ENCODE measurements at regions not wholly inside any gene's neighbourhood (a gene's known extent, or its start where the extent isn't known, plus 50 kb on each side); places are given as distances from the start of the nearest gene placed in this dataset.
A peak's percentile ranks its signal among the peaks of the same experiment; 100 is the strongest.

DNA sequence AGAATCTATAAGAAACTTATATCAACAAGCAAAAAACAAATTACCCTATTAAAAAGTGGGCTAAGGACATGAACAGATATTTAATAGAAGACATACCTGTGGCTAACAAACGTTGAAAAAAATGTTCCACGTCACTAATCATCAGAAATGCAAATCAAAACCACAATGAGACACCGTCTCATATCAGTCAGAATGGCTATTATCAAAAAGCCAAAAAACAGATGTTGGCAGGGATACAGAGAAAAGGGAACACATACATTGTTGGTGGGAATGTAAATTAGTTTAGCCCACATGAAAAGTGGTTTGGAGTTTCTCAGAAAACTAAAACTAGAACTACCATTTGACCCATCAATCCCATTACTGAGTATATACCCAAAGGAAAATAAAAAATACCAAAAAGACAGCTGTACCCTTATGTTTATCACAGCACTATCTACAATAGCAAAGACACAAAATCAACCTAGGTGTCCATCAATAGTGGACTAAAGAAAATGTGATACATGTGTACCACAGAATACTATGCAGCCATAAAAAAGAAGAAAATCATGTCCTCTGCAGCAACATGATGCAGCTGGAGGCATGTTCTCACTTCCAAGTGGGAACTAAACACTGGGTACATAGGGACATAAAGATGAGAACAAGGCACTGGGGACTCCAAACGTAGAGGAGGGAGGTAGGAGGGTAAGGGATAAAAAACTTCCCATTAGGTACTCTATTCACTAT lies 83.8 kb upstream of the TMEM168 start:
- H3K4me1 Mint-ChIP-seq (ENCODE audit: low read depth) = peaks cover 16% of the 10 kb centered on the region
- H3K36me3 Mint-ChIP-seq (ENCODE audit: low read depth) = peaks cover 12% of the 10 kb centered on the region
- DNase-seq = no peak
- intact Hi-C loops (cut with micrococcal nuclease) = no loop called here
- CTCF ChIA-PET = no interaction called here
- H3K4me3 Mint-ChIP-seq = no peak overlapping the region
- no peaks in the 10 kb centered on the region for H3K27me3 Mint-ChIP-seq (ENCODE audit: low read depth)
- no peak overlapping the region for H3K27ac Mint-ChIP-seq
- H3K9me3 Mint-ChIP-seq = no peaks in the 10 kb centered on the region

DNA sequence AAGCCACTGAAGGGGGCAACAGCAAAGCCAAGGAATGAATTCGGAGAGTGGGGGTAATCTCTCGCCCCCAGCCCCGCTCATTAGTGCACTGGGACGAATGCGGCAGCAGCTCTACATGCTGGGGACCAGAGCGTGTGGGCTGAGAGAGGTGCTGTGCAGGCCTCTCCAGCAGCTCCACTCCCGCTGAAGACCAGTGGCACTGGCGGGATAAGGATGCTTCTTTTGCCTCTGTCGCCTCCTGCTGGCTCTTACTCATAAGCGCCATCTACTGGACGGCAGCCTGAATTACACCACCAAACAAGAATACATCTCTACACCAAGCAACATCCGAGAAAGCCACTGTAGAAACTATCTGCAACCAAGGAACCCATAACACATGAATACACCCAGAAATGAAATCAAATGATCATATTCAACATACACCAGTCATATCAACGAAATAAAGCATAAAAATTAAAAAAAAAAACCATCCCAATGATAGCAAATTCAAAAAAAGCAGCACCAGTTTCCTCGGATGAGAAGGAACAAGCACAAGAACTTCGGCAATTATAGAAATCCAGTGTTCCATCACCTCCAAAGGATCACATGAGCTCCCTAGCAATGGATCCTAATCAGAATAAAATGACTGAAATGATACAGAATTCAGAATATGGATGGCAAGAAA lies 79.0 kb upstream of the TMEM168 start:
- peaks cover 4% of the 10 kb centered on the region for H3K36me3 Mint-ChIP-seq (ENCODE audit: low read depth)
- DNase-seq = peak; percentile 70
- no peak overlapping the region for H3K4me3 Mint-ChIP-seq
- no peaks in the 10 kb centered on the region for H3K9me3 Mint-ChIP-seq
- H3K27ac Mint-ChIP-seq = no peak overlapping the region
- peaks cover 14% of the 10 kb centered on the region for H3K4me1 Mint-ChIP-seq (ENCODE audit: low read depth)
- CTCF ChIA-PET = interaction anchor here (0.6 to 1.9 kb wide), 8 partner anchors 9 to 970 kb away, joined by 3 to 8 read pairs (median 4); no protein-coding TSS in a partner anchor
- intact Hi-C loops (cut with micrococcal nuclease) = loop anchor here (1.0 to 5.0 kb wide), 3 partner anchors 77 to 319 kb away; partner anchors contain the start of gene TMEM168
- H3K27me3 Mint-ChIP-seq (ENCODE audit: low read depth) = no peaks in the 10 kb centered on the region

DNA sequence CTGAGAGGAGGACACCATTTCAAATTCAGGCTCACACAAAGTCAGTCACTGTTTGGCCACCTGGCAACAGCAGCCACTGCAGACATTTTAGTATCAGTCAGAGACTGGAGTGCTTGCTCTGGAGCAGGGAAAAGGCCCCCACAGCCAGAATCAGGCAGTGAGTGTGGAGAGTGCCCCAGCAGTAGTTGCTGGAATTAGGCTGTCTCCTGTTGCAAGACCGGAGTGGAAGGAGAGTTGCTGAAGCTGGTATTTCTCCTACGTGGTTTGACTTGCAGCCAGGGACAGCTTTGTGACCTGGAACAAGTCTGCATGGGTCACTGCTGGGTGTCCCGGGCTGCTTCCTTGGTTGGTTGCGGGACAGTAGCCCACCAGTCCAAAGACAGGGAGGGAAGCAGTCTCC lies 78.4 kb upstream of the TMEM168 start:
- H3K27ac Mint-ChIP-seq = no peak overlapping the region
- intact Hi-C loops (cut with micrococcal nuclease) = loop anchor here (1.0 to 5.0 kb wide), 3 partner anchors 76 to 318 kb away; partner anchors contain the start of gene TMEM168
- H3K9me3 Mint-ChIP-seq = no peaks in the 10 kb centered on the region
- DNase-seq = no peak
- H3K27me3 Mint-ChIP-seq (ENCODE audit: low read depth) = no peaks in the 10 kb centered on the region
- H3K4me3 Mint-ChIP-seq = no peak overlapping the region
- peaks cover 12% of the 10 kb centered on the region for H3K4me1 Mint-ChIP-seq (ENCODE audit: low read depth)
- CTCF ChIA-PET = interaction anchor here (0.7 to 1.9 kb wide), 3 partner anchors 9 to 15 kb away, joined by 3 to 8 read pairs (median 5); no protein-coding TSS in a partner anchor
- peaks cover 7% of the 10 kb centered on the region for H3K36me3 Mint-ChIP-seq (ENCODE audit: low read depth)

DNA sequence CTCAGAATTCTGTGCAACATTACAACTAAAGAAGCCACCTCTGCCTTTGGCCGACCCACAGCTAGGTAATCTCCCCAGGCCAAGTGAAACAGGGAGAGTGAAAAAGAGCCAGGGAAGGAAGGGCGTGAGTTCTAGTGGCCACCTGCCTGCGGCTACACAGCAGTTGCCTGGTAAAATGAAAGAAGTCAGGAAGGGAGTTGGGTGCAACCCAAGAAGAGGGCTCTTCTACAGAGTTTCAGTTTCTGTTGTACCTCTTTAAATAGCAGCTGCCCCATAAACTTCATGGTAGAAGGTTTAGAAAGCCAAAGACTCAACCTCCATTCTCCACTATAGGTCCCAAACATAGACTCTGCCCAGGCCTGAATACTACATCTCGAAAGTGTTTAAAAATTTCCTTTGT lies 76.2 kb upstream of the TMEM168 start:
- CTCF ChIA-PET = interaction anchor here (0.7 to 1.2 kb wide), 2 partner anchors 33 to 49 kb away, joined by 3 read pairs; no protein-coding TSS in a partner anchor
- H3K36me3 Mint-ChIP-seq (ENCODE audit: low read depth) = peaks cover 13% of the 10 kb centered on the region
- DNase-seq = no peak
- H3K4me1 Mint-ChIP-seq (ENCODE audit: low read depth) = no peaks in the 10 kb centered on the region
- H3K27me3 Mint-ChIP-seq (ENCODE audit: low read depth) = no peaks in the 10 kb centered on the region
- intact Hi-C loops (cut with micrococcal nuclease) = loop anchor here (5.0 kb wide), 2 partner anchors 74 to 294 kb away; partner anchors contain the start of gene TMEM168
- peaks cover 5% of the 10 kb centered on the region for H3K9me3 Mint-ChIP-seq
- no peak overlapping the region for H3K27ac Mint-ChIP-seq
- H3K4me3 Mint-ChIP-seq = no peak overlapping the region

DNA sequence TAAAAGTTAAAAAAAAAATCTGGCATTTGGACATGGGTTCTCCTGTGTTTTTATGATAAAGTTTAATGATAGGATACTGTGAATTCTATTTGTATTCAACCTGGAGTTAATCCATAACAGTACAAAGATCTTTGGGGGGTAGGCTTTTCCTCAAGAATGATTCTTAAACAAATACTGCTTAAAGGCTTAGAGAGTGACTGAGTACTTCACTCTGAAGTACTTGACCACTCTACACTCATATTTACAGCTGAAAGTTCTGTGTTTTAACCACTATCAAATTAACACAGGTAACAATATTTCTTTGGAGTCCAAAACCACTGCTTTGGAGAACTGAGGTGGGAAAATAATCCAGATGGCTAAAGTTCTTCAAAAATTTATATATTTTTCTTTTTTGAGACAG lies 74.2 kb upstream of the TMEM168 start:
- intact Hi-C loops (cut with micrococcal nuclease) = no loop called here
- Mint-ChIP-seq H3K27me3 (ENCODE audit: low read depth) (no peaks in the 10 kb centered on the region), H3K9me3 (peaks cover 5% of the 10 kb centered on the region), H3K27ac (no peak overlapping the region), H3K36me3 (ENCODE audit: low read depth) (peaks cover 18% of the 10 kb centered on the region), H3K4me1 (ENCODE audit: low read depth) (no peaks in the 10 kb centered on the region), H3K4me3 (no peak overlapping the region)
- no peak for DNase-seq
- CTCF ChIA-PET = no interaction called here

DNA sequence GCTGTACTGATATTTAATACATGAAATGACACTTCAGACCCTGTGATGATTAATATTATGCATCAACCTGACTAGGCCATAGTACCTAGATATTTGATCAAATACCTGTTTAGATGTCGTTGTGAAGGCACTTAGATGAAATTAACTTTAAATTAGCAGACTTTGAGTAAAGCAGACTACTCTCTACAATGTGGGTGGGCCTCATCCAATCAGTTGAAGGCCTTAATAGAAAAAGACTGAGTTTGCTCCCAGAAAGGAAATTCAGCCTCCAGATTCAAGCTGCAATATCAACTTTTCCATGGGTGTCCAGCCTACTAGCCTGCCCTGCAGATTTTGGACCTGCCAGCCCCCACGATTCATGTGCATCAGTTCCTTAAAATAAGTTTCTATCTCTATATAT lies 68.6 kb upstream of the TMEM168 start:
- no peaks in the 10 kb centered on the region for H3K4me1 Mint-ChIP-seq (ENCODE audit: low read depth)
- H3K9me3 Mint-ChIP-seq = peaks cover 5% of the 10 kb centered on the region
- intact Hi-C loops (cut with micrococcal nuclease) = no loop called here
- DNase-seq = no peak
- CTCF ChIA-PET = interaction anchor here (2.0 kb wide), 1 partner anchor 10 kb away, joined by 8 read pairs; no protein-coding TSS in a partner anchor
- H3K4me3 Mint-ChIP-seq = no peak overlapping the region
- peaks cover 18% of the 10 kb centered on the region for H3K36me3 Mint-ChIP-seq (ENCODE audit: low read depth)
- H3K27me3 Mint-ChIP-seq (ENCODE audit: low read depth) = no peaks in the 10 kb centered on the region
- no peak overlapping the region for H3K27ac Mint-ChIP-seq

DNA sequence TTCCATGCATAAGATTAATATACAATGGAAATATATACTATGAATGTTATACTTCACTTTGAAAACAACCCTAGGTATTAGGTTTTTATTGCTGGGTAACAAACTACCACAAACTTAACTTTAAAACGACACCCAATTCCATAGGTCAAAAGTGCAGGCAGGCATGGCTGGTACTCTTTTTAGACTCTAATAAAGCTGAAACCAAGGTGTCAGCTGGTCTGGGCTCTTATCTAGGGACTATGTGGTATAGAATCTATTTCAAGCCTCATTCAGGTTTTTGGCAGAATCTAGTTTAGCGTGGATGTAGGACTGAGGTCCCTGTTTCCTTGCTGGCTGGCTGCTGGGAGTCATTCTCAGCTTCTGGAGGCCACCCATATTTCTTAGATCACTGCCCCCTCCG lies 65.0 kb upstream of the TMEM168 start:
- Mint-ChIP-seq H3K27ac (no peak overlapping the region), H3K4me3 (no peak overlapping the region), H3K9me3 (no peaks in the 10 kb centered on the region), H3K4me1 (ENCODE audit: low read depth) (no peaks in the 10 kb centered on the region), H3K27me3 (ENCODE audit: low read depth) (no peaks in the 10 kb centered on the region), H3K36me3 (ENCODE audit: low read depth) (peaks cover 17% of the 10 kb centered on the region)
- intact Hi-C loops (cut with micrococcal nuclease) = no loop called here
- CTCF ChIA-PET = no interaction called here
- DNase-seq = no peak

DNA sequence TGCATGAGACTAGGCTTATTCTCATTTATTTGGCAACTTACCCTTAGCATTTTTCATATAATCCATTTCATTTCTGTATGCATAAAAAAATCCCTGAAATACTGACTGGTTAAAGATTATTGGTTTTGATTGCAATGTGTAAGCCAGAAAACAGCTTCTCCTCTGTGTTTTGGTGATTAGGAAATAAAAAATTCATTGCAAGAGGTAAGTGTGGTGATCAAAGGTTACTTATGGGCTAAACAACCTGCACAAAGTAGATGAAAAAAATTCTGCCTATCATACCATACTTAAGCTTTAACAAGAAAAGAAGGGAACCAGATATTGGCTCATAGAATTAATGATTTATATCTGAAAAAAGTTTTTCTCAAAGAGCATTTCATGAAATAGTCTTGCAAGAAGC lies 64.0 kb upstream of the TMEM168 start:
- Mint-ChIP-seq H3K4me1 (ENCODE audit: low read depth) (no peaks in the 10 kb centered on the region), H3K27me3 (ENCODE audit: low read depth) (no peaks in the 10 kb centered on the region), H3K9me3 (no peaks in the 10 kb centered on the region), H3K36me3 (ENCODE audit: low read depth) (peaks cover 20% of the 10 kb centered on the region), H3K27ac (no peak overlapping the region), H3K4me3 (no peak overlapping the region)
- DNase-seq = no peak
- intact Hi-C loops (cut with micrococcal nuclease) = no loop called here
- CTCF ChIA-PET = no interaction called here

DNA sequence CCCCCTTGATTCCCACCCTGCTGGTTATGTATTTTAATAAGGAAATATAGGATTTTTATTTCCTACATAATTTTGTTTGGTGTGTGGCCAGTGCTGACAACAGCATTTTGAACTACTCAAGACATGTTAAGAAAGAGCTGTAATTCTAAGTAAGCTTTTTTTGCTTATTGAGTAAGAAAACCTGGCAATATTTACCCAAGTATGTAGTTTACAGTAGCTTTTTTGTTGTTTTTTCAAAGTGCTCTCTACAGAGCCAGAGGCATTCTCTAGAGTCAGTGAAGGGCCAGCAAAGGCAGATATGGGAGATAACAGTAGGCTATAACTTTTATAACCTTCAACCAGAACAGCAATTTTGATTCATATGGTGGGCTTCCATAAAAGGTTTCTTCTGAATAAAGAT lies 63.2 kb upstream of the TMEM168 start:
- no peak for DNase-seq
- Mint-ChIP-seq H3K9me3 (no peaks in the 10 kb centered on the region), H3K27me3 (ENCODE audit: low read depth) (no peaks in the 10 kb centered on the region), H3K4me3 (no peak overlapping the region), H3K4me1 (ENCODE audit: low read depth) (no peaks in the 10 kb centered on the region), H3K27ac (no peak overlapping the region), H3K36me3 (ENCODE audit: low read depth) (peaks cover 20% of the 10 kb centered on the region)
- CTCF ChIA-PET = interaction anchor here (1.2 kb wide), 1 partner anchor 15 kb away, joined by 5 read pairs; no protein-coding TSS in a partner anchor
- intact Hi-C loops (cut with micrococcal nuclease) = no loop called here

DNA sequence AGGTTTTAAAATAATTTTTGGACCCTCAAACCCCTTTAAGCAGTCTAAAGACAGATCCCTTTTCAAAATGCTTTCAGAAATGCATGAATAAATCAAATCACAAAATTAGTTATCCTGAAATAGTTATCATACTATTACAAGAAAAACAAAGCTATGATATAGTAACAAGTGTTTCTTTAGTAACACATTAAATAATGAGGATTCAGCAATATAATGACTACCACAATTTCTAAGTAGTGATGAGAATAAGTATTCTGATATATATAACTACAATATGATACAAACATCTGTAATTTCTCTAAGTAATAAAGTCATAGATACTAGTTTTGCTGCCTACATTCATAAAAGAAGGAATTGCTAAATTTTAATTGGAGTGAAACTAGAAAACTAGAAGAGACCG lies 53.0 kb upstream of the TMEM168 start:
- H3K27me3 Mint-ChIP-seq (ENCODE audit: low read depth) = no peaks in the 10 kb centered on the region
- peaks cover 8% of the 10 kb centered on the region for H3K4me1 Mint-ChIP-seq (ENCODE audit: low read depth)
- no peak overlapping the region for H3K4me3 Mint-ChIP-seq
- H3K9me3 Mint-ChIP-seq = no peaks in the 10 kb centered on the region
- no peak overlapping the region for H3K27ac Mint-ChIP-seq
- intact Hi-C loops (cut with micrococcal nuclease) = no loop called here
- no peak for DNase-seq
- H3K36me3 Mint-ChIP-seq (ENCODE audit: low read depth) = peaks cover 30% of the 10 kb centered on the region
- CTCF ChIA-PET = no interaction called here

All from activated naive CD4-positive, alpha-beta T cell treated with anti-CD3 and anti-CD28 coated beads for 36 hours (primary cell).